SJSA1 (cell line): ENCODE measurements at regions not wholly inside any gene's neighbourhood (a gene's known extent, or its start where the extent isn't known, plus 50 kb on each side); places are given as distances from the start of the nearest gene placed in this dataset.

Source experiments
- DNase-seq, 2 experiments: peaks; one replicate each; pipeline ENCODE4 v3.0.0-alpha.2; 2015 to 2020; ENCODE audit warnings: low spot score in 2 of 2, low read depth in 1 of 2
- H3K27ac ChIP-seq: fragments of 250-450 bp; sonication (Bioruptor Pico); 2 replicates; pipeline ENCODE4 v1.5.1; 2020; ENCODE audit warnings: mild to moderate bottlenecking, moderate library complexity
- H3K27me3 ChIP-seq: fragments of 250-450 bp; sonication (Bioruptor Pico); replicated peaks from 2 replicates; pipeline ENCODE4 v1.5.1; 2020; ENCODE audit warnings: mild to moderate bottlenecking, moderate library complexity
- H3K36me3 ChIP-seq: fragments of 250-450 bp; sonication (Bioruptor Pico); 2 replicates; pipeline ENCODE4 v1.5.1; 2020; ENCODE audit warnings: mild to moderate bottlenecking
- H3K4me1 ChIP-seq: fragments of 250-450 bp; sonication (Bioruptor Pico); replicated peaks from 2 replicates; pipeline ENCODE4 v1.6.1; 2021; ENCODE audit warnings: mild to moderate bottlenecking
- H3K4me3 ChIP-seq: fragments of 250-450 bp; sonication (Bioruptor Pico); 2 replicates; pipeline ENCODE4 v1.5.1; 2020; ENCODE audit warnings: mild to moderate bottlenecking
- H3K9me3 ChIP-seq: fragments of 250-450 bp; sonication (Bioruptor Pico); replicated peaks from 2 replicates; pipeline ENCODE4 v1.5.1; 2020; ENCODE audit warnings: mild to moderate bottlenecking

GRCh38 chrX:110992611-110993010 is 103.4 kb upstream of the PAK3 start:
- H3K27ac ChIP-seq, result no peak overlapping the region
- H3K4me1 ChIP-seq, result no peaks in the 10 kb centered on the region
- H3K9me3 ChIP-seq, result no peaks in the 10 kb centered on the region
- no peaks in the 10 kb centered on the region for H3K36me3 ChIP-seq
- no peak overlapping the region for H3K4me3 ChIP-seq
- no peak for DNase-seq
- no peaks in the 10 kb centered on the region for H3K27me3 ChIP-seq

- H3K4me1 ChIP-seq, result no peaks in the 10 kb centered on the region
- no peak for DNase-seq
- H3K4me3 ChIP-seq, result no peak overlapping the region
- H3K36me3 ChIP-seq, result no peaks in the 10 kb centered on the region
- no peaks in the 10 kb centered on the region for H3K27me3 ChIP-seq
- H3K27ac ChIP-seq, result no peak overlapping the region
- no peaks in the 10 kb centered on the region for H3K9me3 ChIP-seq
Observed at GRCh38 chrX:110989869-110990268, 106.1 kb upstream of the PAK3 start.

- H3K4me3 ChIP-seq, result no peak overlapping the region
- H3K27me3 ChIP-seq, result no peaks in the 10 kb centered on the region
- DNase-seq, result no peak
- no peaks in the 10 kb centered on the region for H3K36me3 ChIP-seq
- no peaks in the 10 kb centered on the region for H3K9me3 ChIP-seq
- no peaks in the 10 kb centered on the region for H3K4me1 ChIP-seq
- no peak overlapping the region for H3K27ac ChIP-seq
Observed at GRCh38 chrX:110989447-110989846, 106.5 kb upstream of the PAK3 start.

- Histone ChIP-seq H3K9me3 (no peaks in the 10 kb centered on the region), H3K27ac (no peak overlapping the region), H3K4me1 (no peaks in the 10 kb centered on the region), H3K4me3 (no peak overlapping the region), H3K36me3 (no peaks in the 10 kb centered on the region), H3K27me3 (no peaks in the 10 kb centered on the region)
- no peak for DNase-seq
Observed at GRCh38 chrX:110987292-110987691, 108.7 kb upstream of the PAK3 start.

GRCh38 chrX:110985470-110985869 is 110.5 kb upstream of the PAK3 start:
- Histone ChIP-seq H3K36me3 (no peaks in the 10 kb centered on the region), H3K4me3 (no peak overlapping the region), H3K27ac (no peak overlapping the region), H3K27me3 (no peaks in the 10 kb centered on the region), H3K9me3 (no peaks in the 10 kb centered on the region), H3K4me1 (no peaks in the 10 kb centered on the region)
- DNase-seq, result no peak

- H3K27ac ChIP-seq, result no peak overlapping the region
- DNase-seq, result no peak
- no peaks in the 10 kb centered on the region for H3K4me1 ChIP-seq
- no peak overlapping the region for H3K4me3 ChIP-seq
- H3K27me3 ChIP-seq, result no peaks in the 10 kb centered on the region
- no peaks in the 10 kb centered on the region for H3K36me3 ChIP-seq
- no peaks in the 10 kb centered on the region for H3K9me3 ChIP-seq
Observed at GRCh38 chrX:110983024-110983423, 113.0 kb upstream of the PAK3 start.

- Histone ChIP-seq H3K4me1 (no peaks in the 10 kb centered on the region), H3K27ac (no peak overlapping the region), H3K27me3 (no peaks in the 10 kb centered on the region), H3K9me3 (no peaks in the 10 kb centered on the region), H3K36me3 (no peaks in the 10 kb centered on the region), H3K4me3 (no peak overlapping the region)
- no peak for DNase-seq
Observed at GRCh38 chrX:110966839-110967238, 129.2 kb upstream of the PAK3 start.

- Histone ChIP-seq H3K4me3 (no peak overlapping the region), H3K36me3 (no peaks in the 10 kb centered on the region), H3K27me3 (no peaks in the 10 kb centered on the region), H3K27ac (no peak overlapping the region), H3K9me3 (no peaks in the 10 kb centered on the region), H3K4me1 (no peaks in the 10 kb centered on the region)
- no peak for DNase-seq
Observed at GRCh38 chrX:110966091-110966454, 129.9 kb upstream of the PAK3 start.

GRCh38 chrX:110965409-110966090 is 130.4 kb upstream of the PAK3 start:
- no peaks in the 10 kb centered on the region for H3K4me1 ChIP-seq
- H3K36me3 ChIP-seq, result no peaks in the 10 kb centered on the region
- no peak for DNase-seq
- no peak overlapping the region for H3K27ac ChIP-seq
- H3K27me3 ChIP-seq, result no peaks in the 10 kb centered on the region
- no peaks in the 10 kb centered on the region for H3K9me3 ChIP-seq
- H3K4me3 ChIP-seq, result no peak overlapping the region

GRCh38 chrX:110964786-110965185 is 131.2 kb upstream of the PAK3 start:
- no peaks in the 10 kb centered on the region for H3K4me1 ChIP-seq
- H3K9me3 ChIP-seq, result no peaks in the 10 kb centered on the region
- no peaks in the 10 kb centered on the region for H3K36me3 ChIP-seq
- no peaks in the 10 kb centered on the region for H3K27me3 ChIP-seq
- DNase-seq, result no peak
- no peak overlapping the region for H3K27ac ChIP-seq
- no peak overlapping the region for H3K4me3 ChIP-seq

- Histone ChIP-seq H3K27me3 (no peaks in the 10 kb centered on the region), H3K36me3 (no peaks in the 10 kb centered on the region), H3K9me3 (no peaks in the 10 kb centered on the region), H3K27ac (no peak overlapping the region), H3K4me3 (no peak overlapping the region), H3K4me1 (no peaks in the 10 kb centered on the region)
- DNase-seq, result no peak
Observed at GRCh38 chrX:110962451-110962850, 133.5 kb upstream of the PAK3 start.

GRCh38 chrX:110955706-110956105 is 140.3 kb upstream of the PAK3 start:
- H3K27me3 ChIP-seq, result no peaks in the 10 kb centered on the region
- no peak for DNase-seq
- no peak overlapping the region for H3K4me3 ChIP-seq
- H3K9me3 ChIP-seq, result no peaks in the 10 kb centered on the region
- no peaks in the 10 kb centered on the region for H3K4me1 ChIP-seq
- H3K27ac ChIP-seq, result no peak overlapping the region
- H3K36me3 ChIP-seq, result no peaks in the 10 kb centered on the region

- Histone ChIP-seq H3K36me3 (no peaks in the 10 kb centered on the region), H3K27me3 (no peaks in the 10 kb centered on the region), H3K27ac (no peak overlapping the region), H3K4me1 (no peaks in the 10 kb centered on the region), H3K4me3 (no peak overlapping the region), H3K9me3 (no peaks in the 10 kb centered on the region)
- DNase-seq, result no peak
Observed at GRCh38 chrX:110954428-110955100, 141.4 kb upstream of the PAK3 start.

- H3K27me3 ChIP-seq, result no peaks in the 10 kb centered on the region
- H3K36me3 ChIP-seq, result no peaks in the 10 kb centered on the region
- DNase-seq, result no peak
- H3K27ac ChIP-seq, result no peak overlapping the region
- no peak overlapping the region for H3K4me3 ChIP-seq
- H3K4me1 ChIP-seq, result no peaks in the 10 kb centered on the region
- no peaks in the 10 kb centered on the region for H3K9me3 ChIP-seq
Observed at GRCh38 chrX:110951472-110952269, 144.3 kb upstream of the PAK3 start.
